Hepatocyte (in vitro differentiated cells): ENCODE measurements at regions not wholly inside any gene's neighbourhood (a gene's known extent, or its start where the extent isn't known, plus 50 kb on each side); places are given as distances from the start of the nearest gene placed in this dataset.
"Not testable (repeated sequence)": the region's sequence is repeated elsewhere in the genome, so short reads cannot be mapped to it uniquely, and the experiment has no call there.

Source experiments
- DNase-seq: peaks from one replicate; pipeline ENCODE4 v3.0.0-alpha.2; 2016; ENCODE audit warnings: low spot score
- H2AFZ ChIP-seq: fragments of 200-600 bp; sonication (generic); 2 replicates; pipeline ENCODE4 v1.6.0; 2016; ENCODE audit warnings: antibody characterized with exemption, mild to moderate bottlenecking
- H3K27ac ChIP-seq: fragments of 200-600 bp; sonication (generic); 2 replicates; pipeline ENCODE4 v1.5.1; 2016; ENCODE audit warnings: mild to moderate bottlenecking
- H3K27me3 ChIP-seq: fragments of 200-600 bp; sonication (generic); 2 replicates; pipeline ENCODE4 v1.6.1; 2016
- H3K36me3 ChIP-seq: fragments of 200-600 bp; sonication (generic); replicated peaks from 2 replicates; pipeline ENCODE4 v1.5.1; 2016; ENCODE audit warnings: low read depth; ENCODE audit not compliant: insufficient read depth
- H3K4me1 ChIP-seq: fragments of 200-600 bp; sonication (generic); 2 replicates; pipeline ENCODE4 v1.5.1; 2016; ENCODE audit warnings: mild to moderate bottlenecking, moderate library complexity; ENCODE audit not compliant: insufficient read depth
- H3K4me2 ChIP-seq: fragments of 200-600 bp; sonication (generic); 2 replicates; pipeline ENCODE4 v1.6.0; 2016
- H3K4me3 ChIP-seq: fragments of 200-600 bp; sonication (generic); 2 replicates; pipeline ENCODE4 v1.5.1; 2016; ENCODE audit warnings: mild to moderate bottlenecking
- H3K79me2 ChIP-seq: fragments of 200-600 bp; sonication (generic); 2 replicates; pipeline ENCODE4 v1.6.0; 2017; ENCODE audit warnings: mild to moderate bottlenecking
- H3K9me2 ChIP-seq: fragments of 200-600 bp; sonication (generic); replicated peaks from 2 replicates; pipeline ENCODE4 v1.6.0; 2017; ENCODE audit warnings: mild to moderate bottlenecking; ENCODE audit not compliant: insufficient read depth
- H3K9me3 ChIP-seq: fragments of 200-600 bp; sonication (generic); 2 replicates; pipeline ENCODE4 v1.5.1; 2016; ENCODE audit warnings: low read depth, mild to moderate bottlenecking
- H4K20me1 ChIP-seq: fragments of 200-600 bp; sonication (generic); 2 replicates; pipeline ENCODE4 v1.6.0; 2016; ENCODE audit warnings: mild to moderate bottlenecking; ENCODE audit not compliant: insufficient read depth, poor library complexity, severe bottlenecking
- EZH2 ChIP-seq: fragments of 200-600 bp; sonication (generic); IDR thresholded peaks from 2 replicates; pipeline ENCODE4 v1.6.1; 2016; ENCODE audit warnings: antibody characterized with exemption, mild to moderate bottlenecking, borderline replicate concordance
- EZH2phosphoT487 ChIP-seq: fragments of 200-600 bp; sonication (generic); IDR thresholded peaks from one replicate; pipeline ENCODE4 v1.6.1; 2018; ENCODE audit warnings: antibody characterized with exemption, mild to moderate bottlenecking, low read depth, moderate library complexity; ENCODE audit not compliant: unreplicated experiment, severe bottlenecking
- WGBS: methylation state at CpG from one replicate; pipeline ENCODE4 v1.1.6; 2016; ENCODE audit warnings: low lambda C conversion rate; ENCODE audit errors: missing lambda C conversion rate; 5-methylcytosine and 5-hydroxymethylcytosine counted together
- TF ChIP-seq, protein P1 (sequence below): fragments of 200-600 bp; sonication (generic); IDR thresholded peaks from 2 replicates; pipeline ENCODE4 v1.5.1; 2016; ENCODE audit warnings: antibody characterized with exemption, mild to moderate bottlenecking; ENCODE audit not compliant: poor library complexity

DNA sequence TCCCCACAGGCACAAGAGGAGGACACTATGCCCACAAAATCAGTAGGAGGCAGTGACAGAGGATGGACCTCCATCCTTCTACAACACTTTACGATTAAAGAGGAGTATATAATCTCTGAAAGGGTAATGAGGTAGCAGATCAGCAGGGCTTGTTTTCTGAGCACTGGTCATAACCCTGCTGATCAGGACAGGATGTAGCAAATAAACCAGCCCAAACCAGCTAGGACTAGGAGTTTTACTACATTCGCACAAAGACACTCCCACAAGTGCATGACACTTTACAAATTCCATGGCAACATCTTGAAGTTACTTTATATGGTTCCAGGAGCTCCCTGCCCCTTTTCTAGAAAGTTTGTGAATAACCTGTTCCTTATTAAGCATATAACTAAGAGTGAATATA is 73.3 kb upstream of the CHD6 start:
- H2AFZ ChIP-seq, result no peak overlapping the region
- peaks cover 8% of the 10 kb centered on the region for H3K4me1 ChIP-seq
- no peaks in the 10 kb centered on the region for H3K9me3 ChIP-seq
- 97% methylated on average over 2 of the region's 2 CpGs for WGBS
- H3K27me3 ChIP-seq, result no peaks in the 10 kb centered on the region
- H3K4me3 ChIP-seq, result no peak overlapping the region
- H3K79me2 ChIP-seq, result no peaks in the 10 kb centered on the region
- no peak for DNase-seq
- TF ChIP-seq EZH2 (no peak), EZH2phosphoT487 (no peak)
- TF ChIP-seq, protein P1, sequence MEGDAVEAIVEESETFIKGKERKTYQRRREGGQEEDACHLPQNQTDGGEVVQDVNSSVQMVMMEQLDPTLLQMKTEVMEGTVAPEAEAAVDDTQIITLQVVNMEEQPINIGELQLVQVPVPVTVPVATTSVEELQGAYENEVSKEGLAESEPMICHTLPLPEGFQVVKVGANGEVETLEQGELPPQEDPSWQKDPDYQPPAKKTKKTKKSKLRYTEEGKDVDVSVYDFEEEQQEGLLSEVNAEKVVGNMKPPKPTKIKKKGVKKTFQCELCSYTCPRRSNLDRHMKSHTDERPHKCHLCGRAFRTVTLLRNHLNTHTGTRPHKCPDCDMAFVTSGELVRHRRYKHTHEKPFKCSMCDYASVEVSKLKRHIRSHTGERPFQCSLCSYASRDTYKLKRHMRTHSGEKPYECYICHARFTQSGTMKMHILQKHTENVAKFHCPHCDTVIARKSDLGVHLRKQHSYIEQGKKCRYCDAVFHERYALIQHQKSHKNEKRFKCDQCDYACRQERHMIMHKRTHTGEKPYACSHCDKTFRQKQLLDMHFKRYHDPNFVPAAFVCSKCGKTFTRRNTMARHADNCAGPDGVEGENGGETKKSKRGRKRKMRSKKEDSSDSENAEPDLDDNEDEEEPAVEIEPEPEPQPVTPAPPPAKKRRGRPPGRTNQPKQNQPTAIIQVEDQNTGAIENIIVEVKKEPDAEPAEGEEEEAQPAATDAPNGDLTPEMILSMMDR, result no peak
- H4K20me1 ChIP-seq, result no peaks in the 10 kb centered on the region
- H3K36me3 ChIP-seq, result no peaks in the 10 kb centered on the region
- H3K27ac ChIP-seq, result no peak overlapping the region
- no peaks in the 10 kb centered on the region for H3K9me2 ChIP-seq
- no peak overlapping the region for H3K4me2 ChIP-seq

GRCh38 chr20:41690702-41691101 is 72.5 kb upstream of the CHD6 start:
- no peaks in the 10 kb centered on the region for H3K27me3 ChIP-seq
- no peak overlapping the region for H3K4me2 ChIP-seq
- no peaks in the 10 kb centered on the region for H3K9me3 ChIP-seq
- no peak for DNase-seq
- H3K9me2 ChIP-seq, result no peaks in the 10 kb centered on the region
- H2AFZ ChIP-seq, result no peak overlapping the region
- H3K4me1 ChIP-seq, result peaks cover 8% of the 10 kb centered on the region
- TF ChIP-seq EZH2 (no peak), EZH2phosphoT487 (no peak)
- TF ChIP-seq, protein P1, result no peak
- no peaks in the 10 kb centered on the region for H3K36me3 ChIP-seq
- no peaks in the 10 kb centered on the region for H3K79me2 ChIP-seq
- H3K27ac ChIP-seq, result no peak overlapping the region
- 90% methylated on average over 1 of the region's 1 CpG for WGBS
- H4K20me1 ChIP-seq, result no peaks in the 10 kb centered on the region
- no peak overlapping the region for H3K4me3 ChIP-seq

DNA sequence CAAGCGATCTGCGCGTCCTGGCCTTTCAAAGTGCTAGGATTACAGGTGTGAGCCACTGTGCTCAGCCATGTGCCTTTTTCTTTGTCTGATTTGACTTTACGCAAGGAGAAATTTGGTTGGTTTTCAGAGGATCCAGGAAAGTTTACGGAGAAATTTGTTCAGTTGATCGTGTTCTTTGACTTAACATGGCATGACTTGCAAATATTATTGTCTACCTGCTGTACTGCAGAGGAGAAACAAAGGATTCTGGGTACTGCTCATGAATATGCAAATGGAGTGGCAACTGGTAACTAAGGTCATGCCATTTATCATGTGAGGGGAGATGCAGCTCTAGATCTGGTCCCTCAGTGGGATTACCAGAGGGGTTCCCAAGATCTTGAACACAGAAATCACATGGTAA is 68.8 kb upstream of the CHD6 start:
- no peaks in the 10 kb centered on the region for H3K4me1 ChIP-seq
- 96% methylated on average over 6 of the region's 6 CpGs for WGBS

DNA sequence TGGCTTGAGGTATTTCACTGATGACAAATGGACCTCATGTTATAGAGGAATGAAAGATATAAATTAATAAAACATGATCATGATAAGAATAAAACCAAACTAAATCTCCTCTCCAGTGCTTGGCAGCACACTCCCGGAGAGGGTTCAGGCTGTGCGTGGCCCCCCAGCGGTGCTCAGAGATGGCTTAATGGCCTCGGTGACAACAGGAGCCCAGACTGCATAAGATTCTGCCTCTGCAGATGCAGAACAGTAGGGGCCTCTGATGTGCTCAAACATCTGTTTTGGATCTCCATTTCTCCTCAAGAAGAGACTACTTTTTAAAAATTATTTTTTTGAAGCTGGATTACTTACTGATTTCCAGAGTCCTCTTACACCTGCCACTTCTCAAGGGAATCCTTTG is 67.0 kb upstream of the CHD6 start:
- H3K27me3 ChIP-seq, H3K79me2 ChIP-seq, H4K20me1 ChIP-seq, DNase-seq, H3K36me3 ChIP-seq, H2AFZ ChIP-seq, H3K27ac ChIP-seq, H3K9me2 ChIP-seq, H3K4me3 ChIP-seq, H3K4me2 ChIP-seq, H3K9me3 ChIP-seq, H3K4me1 ChIP-seq: not testable (repeated sequence)
- 79% methylated on average over 4 of the region's 4 CpGs for WGBS

More for the DNA sequence above, 68.8 kb upstream of the CHD6 start:
- TF ChIP-seq EZH2, result no peak
- TF ChIP-seq EZH2phosphoT487, result no peak
- TF ChIP-seq, protein P1, result no peak
- no peaks in the 10 kb centered on the region for H3K36me3 ChIP-seq
- no peak overlapping the region for H2AFZ ChIP-seq
- no peaks in the 10 kb centered on the region for H3K79me2 ChIP-seq
- DNase-seq, result no peak
- no peaks in the 10 kb centered on the region for H3K9me3 ChIP-seq
- H3K4me2 ChIP-seq, result no peak overlapping the region
- H4K20me1 ChIP-seq, result no peaks in the 10 kb centered on the region
- no peaks in the 10 kb centered on the region for H3K27me3 ChIP-seq
- H3K4me3 ChIP-seq, result no peak overlapping the region
- no peaks in the 10 kb centered on the region for H3K9me2 ChIP-seq
- H3K27ac ChIP-seq, result no peak overlapping the region
